DMS53 (cell line): ENCODE measurements at regions not wholly inside any gene's neighbourhood (a gene's known extent, or its start where the extent isn't known, plus 50 kb on each side); places are given as distances from the start of the nearest gene placed in this dataset.

Experiments used
- DNase-seq: peaks from one replicate; lab custom pipeline; 2025; lab: John Stamatoyannopoulos, UW

DNA sequence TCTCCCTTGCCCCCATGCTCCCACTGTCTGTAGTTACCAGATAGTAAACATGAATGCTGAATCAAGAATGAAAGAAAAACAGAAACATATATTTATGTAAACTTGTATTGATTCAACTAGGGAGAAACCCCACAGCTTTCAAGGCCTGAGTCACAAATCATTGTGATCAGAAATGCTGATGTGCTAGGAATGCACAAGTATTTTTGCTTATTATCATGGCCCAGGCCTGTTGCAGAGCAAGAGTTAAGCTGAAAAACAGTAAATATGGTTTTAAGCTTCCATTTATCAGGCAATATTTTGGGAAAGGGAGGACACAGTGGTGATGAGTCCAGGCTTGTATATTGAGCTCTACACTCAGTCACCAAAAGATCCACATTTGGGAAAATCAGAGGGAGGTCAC is 669.6 kb downstream of the DIAPH3 start:
- no peak for DNase-seq

GRCh38 chr13:59494560-59494970 is 669.2 kb downstream of the DIAPH3 start:
- no peak for DNase-seq

GRCh38 chr13:59495299-59495698 is 668.4 kb downstream of the DIAPH3 start:
- DNase-seq: no peak

DNA sequence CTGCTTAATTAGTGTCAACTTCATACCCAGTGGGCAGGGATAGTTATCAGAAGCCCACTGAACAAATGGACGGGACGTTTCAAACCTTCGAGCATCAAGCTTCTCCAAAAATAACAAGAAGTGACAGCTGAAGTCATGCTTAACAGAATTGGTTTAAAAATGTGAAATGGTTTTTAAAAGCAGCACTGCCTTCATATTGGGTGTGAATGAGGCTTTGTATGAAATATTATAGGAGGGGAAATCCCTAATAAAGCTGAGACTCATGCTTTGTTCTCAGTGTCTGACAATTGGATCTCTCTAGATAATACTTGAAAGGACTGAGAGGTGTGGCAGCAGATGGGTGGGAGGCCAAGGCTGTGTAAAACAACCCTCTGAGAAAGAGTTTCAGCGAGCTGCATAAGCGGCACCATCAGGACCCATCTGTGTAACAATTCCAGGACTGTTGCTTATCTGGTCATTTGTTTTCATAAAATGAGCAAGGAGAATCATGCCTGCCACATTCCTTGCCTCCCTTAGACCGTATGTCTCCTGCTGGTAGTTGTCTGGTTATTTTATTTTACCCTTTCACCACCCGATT is 667.7 kb downstream of the DIAPH3 start:
- no peak for DNase-seq

DNA sequence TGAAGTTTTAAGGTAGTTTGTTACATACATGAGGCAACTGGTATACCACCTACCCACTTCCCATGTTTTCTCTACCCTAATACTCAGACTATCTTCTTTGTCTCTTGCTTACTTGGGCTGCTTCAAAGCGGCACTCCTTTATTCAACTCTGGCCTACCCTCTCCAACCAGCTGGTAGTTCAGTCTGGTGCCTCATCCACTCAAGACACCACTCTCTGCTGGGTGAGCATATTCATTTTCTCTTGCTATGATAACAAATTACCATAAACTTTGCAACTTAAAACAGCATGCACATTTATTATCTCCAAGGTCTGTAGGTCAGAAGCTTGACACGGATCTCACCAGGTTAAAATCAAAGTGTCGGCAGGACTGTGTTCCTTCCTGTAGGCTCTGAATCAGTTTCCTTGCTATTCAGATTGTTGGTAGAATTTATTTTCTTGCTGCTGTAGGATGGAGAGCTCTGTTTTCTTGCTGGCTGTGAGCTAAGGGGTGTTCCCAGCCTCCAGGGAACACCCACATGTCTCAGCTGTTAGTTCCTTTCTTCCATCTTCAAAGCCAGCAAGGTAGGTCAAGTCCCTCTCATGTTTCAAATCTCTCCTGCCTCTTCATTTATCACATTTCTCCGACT is 666.0 kb downstream of the DIAPH3 start:
- no peak for DNase-seq

- no peak for DNase-seq
Observed at GRCh38 chr13:59501004-59501403, 662.7 kb downstream of the DIAPH3 start.

DNA sequence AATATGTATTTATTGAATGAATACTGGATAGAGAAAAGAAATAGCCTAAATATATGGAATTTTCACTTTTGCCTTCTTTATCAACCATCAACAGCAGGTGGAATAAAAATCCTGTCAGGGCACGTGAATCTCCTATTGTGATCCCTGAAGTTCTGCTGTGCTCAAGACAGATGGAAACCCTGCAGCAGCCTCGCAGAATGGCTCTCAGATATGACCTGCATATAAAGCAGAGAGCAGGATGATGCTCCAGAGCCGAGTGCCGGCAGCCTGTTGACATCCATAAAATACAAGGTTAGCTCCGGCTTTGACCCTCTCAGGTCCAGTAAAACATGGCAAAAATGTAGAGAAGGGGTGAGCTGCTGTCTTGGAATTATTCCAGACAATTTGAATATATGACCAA is 659.3 kb downstream of the DIAPH3 start:
- no peak for DNase-seq

DNA sequence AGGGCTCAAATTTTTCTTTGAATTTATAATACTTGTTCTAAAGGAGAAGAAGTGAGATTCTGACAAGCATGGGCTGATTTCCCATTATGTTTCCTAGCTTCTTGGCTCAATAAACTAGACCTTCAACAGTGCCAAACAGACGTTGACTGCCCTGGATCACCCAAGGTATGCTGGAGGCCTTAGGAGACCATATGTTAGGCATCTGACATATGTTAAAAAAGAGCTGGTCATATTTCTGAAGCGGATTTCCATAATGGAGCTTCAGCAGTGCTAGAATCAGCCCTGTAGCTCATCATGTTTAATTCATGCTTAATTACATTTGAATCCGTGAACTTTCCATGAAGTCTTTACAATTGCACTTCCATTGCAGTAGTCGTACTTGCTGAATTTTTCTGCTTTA is 653.3 kb downstream of the DIAPH3 start:
- no peak for DNase-seq

DNA sequence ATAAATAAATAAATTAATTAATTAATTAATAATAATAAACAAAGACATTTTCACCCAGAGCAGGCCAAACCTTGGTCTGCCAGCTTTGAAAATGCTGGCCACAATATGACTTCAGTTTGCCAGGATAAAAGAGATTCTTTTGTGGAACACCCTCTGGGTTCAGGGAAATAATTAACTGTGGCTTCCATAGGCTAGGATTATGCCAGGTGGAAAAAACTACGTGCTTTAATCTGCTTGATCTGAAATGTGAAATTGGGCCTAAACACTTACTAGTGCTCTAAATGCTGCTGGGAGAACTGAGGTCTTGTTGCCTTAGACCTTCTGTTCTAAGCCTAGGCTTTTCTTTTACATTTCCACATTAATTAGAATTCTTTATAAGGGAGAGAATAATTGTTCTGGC is 650.0 kb downstream of the DIAPH3 start:
- no peak for DNase-seq

GRCh38 chr13:59514316-59514715 is 649.4 kb downstream of the DIAPH3 start:
- no peak for DNase-seq

DNA sequence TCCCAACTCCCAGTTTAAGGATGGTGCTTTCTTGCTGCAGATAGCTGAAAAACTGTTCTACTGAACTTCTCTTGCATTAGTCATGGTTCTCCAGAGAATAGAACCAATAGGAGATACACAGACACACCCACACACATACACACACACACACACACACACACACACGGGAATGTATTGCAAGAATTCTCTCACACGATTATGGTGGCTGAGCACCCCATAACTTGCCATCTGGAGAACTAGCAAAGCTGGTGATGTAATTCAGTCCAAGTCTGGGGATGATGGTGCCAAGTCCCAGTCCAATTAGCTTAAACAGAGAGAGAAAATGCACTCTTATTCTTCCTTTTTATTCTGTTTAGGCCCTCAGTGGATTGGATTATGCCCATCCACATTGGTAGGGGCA is 643.9 kb downstream of the DIAPH3 start:
- no peak for DNase-seq

DNA sequence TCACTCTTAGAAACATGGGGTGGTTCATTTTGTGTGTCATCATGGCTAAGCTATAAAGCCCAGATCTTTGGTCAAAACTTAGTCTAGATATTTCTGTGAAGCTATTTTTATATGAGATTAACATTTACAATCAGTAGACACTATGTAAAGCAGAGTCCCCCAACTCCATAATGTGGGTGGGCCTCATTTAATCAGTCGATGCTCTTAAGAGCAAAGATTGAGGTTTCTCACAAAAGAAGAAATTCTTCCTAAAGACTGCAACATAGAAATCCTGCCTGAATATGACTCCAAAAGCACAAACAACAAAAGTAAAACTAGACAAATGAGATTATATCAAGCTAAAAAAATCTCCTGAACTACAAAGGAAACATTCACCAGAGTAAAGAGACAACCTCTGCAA is 642.2 kb downstream of the DIAPH3 start:
- DNase-seq: no peak

DNA sequence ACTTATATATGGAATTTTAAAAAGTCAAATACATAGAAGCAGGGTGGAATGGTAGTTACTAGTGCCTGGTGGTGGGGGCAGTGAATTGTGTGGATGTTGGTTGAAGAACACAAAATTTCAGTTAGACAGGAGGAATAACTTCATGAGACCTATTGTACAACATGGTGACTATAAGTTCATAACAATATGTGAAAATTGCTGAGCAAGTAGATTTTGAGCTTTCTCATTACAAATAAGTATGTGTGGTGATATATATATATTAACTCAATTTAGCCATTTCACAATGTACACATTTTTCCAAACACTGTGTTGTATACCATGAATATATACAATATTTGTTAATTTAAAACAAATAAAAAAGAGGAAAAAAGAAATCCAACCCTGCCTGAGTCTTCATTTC is 641.1 kb downstream of the DIAPH3 start:
- no peak for DNase-seq

DNA sequence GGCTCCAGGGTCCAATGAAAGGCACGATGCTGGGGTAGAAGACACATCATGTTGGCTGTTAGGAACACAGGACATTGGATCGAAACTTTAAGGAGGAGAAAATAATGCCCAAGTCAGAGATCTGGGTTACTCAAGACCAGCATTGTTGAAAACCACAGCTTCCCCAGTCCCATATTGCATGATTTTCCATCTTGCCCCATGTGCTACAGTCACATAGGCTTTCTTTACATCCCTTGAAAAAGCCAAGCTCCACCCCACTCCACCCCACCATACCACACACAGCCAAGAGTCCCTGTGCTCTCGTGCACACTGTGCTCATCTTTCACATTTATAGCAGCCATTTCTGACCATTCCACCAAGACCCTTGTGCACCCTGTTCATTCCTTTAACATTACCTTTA is 636.2 kb downstream of the DIAPH3 start:
- DNase-seq: no peak

DNA sequence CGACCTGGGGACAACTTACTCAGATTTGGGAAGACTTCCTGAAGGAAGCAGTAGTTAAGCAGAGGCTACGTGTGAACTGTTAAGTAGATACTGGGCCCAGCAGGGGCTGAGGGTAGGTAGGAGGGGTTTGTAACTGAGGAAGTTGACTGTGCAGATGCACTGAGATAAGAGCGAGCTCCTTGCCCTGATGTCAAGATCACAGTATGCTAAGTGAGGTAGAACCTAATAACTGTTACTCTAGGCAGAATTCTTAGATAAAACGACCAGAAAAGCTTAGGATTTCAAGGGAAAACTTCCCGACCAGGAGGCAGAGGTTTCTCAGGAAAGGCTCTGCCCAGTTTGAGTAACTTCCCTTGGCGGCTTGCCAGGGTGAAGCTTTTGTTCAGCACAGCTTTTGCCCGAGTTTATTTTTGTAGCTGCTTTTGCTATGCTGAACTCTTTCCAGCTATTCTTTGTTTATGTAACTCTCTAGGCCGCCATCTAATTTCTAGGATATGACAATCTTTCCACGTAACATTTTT is 632.1 kb downstream of the DIAPH3 start:
- DNase-seq: peak; percentile 28

DNA sequence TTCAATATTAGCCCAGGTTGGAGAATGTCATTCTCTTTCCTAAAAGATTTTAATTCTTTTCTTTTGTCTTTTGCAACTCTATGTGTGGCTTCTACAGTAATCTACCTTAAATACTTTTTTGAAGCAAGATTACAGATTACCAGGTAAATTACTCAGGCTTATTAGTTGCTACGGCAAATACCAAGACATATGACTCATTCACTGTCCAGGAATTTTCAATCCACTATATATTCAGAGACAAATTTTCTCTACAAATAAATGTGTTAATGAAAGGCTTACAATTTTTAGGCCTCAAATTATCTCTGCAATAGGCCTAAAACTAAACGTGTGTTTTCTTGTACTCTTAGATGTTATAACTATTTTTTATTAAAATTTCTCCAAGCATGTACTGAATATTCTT is 631.3 kb downstream of the DIAPH3 start:
- DNase-seq: no peak

- peak; percentile 50 for DNase-seq
Observed at GRCh38 chr13:59533561-59534555, 629.9 kb downstream of the DIAPH3 start.

DNA sequence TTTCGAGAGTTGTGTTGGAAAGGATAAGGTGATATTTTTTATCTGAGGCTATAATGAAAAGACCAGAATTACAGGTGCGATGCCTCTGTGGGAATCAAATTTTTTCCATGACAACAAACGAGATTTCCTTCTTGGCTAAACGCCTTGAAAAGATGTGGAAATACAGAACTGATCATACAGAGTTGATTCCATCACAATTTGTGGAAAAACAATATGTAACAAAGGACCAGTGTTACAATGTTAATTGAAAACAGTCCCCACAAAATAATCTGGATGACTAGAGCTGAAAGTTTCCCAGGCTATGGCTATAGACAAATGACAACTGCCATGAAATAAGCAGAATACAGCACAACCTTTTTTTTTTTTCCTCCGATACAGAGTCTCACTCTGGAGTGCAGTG is 628.9 kb downstream of the DIAPH3 start:
- no peak for DNase-seq

- no peak for DNase-seq
Observed at GRCh38 chr13:59537500-59537899, 626.2 kb downstream of the DIAPH3 start.

- no peak for DNase-seq
Observed at GRCh38 chr13:59538512-59538911, 625.2 kb downstream of the DIAPH3 start.

- DNase-seq: no peak
Observed at GRCh38 chr13:59542303-59542702, 621.4 kb downstream of the DIAPH3 start.

- DNase-seq: no peak
Observed at GRCh38 chr13:59543418-59543817, 620.3 kb downstream of the DIAPH3 start.

DNA sequence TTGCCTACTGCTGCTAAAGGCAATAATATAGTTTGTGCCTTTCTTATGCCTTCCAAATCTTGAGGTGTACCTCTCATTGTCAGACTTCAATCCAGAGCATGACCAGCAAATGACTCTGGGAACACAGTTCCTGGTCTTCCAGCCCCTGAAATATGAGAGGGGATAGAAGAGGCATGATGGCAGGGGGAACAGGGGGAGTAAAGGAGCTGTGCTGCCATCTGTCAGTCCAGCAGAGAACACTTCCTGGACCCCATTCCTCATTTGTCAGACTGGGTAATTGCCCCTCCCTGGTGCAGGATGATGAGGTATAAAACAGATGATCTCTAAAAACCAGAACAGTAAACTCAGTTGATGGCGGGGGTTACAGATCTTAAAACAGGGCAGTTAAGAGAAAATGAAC is 618.7 kb downstream of the DIAPH3 start:
- no peak for DNase-seq
